Right kidney (tissue), 1 donor: ENCODE measurements at regions not wholly inside any gene's neighbourhood (a gene's known extent, or its start where the extent isn't known, plus 50 kb on each side); places are given as distances from the start of the nearest gene placed in this dataset.
"Not testable (repeated sequence)": the region's sequence is repeated elsewhere in the genome, so short reads cannot be mapped to it uniquely, and the experiment has no call there.

Experiments used
- DNase-seq: peaks from one replicate; pipeline ENCODE4 v3.0.0-alpha.2; 2016

- no peak for DNase-seq
Observed at GRCh38 chr4:72938516-72938915, 131.0 kb downstream of the COX18 start.

- no peak for DNase-seq
Observed at GRCh38 chr4:72935462-72935861, 134.1 kb downstream of the COX18 start.

DNA sequence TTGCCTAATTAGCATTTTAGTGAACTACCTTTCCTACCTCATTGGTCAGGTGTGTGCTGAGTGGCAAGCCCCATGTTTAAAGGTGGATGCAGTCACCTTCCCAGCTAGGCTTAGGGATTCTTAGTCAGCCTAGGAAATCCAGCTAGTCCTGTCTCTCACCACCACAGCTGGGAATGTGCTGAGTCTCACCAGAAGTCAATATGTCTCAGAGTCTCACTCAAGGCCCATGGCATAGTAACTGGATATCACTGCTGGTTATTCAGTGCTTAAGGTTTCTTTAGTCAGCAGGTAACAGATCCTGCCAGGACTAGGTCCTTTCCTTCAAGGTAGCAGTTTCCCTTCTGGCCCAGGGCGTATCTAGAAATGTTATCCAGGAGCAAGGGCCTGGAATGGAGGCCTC is 136.5 kb downstream of the COX18 start:
- no peak for DNase-seq

- no peak for DNase-seq
Observed at GRCh38 chr4:72931346-72931745, 138.2 kb downstream of the COX18 start.

- DNase-seq, result not testable (repeated sequence)
Observed at GRCh38 chr4:72929596-72930274, 139.8 kb downstream of the COX18 start.

- no peak for DNase-seq
Observed at GRCh38 chr4:72924814-72925213, 144.7 kb downstream of the COX18 start.

GRCh38 chr4:72919937-72920336 is 149.6 kb downstream of the COX18 start:
- DNase-seq, result no peak

DNA sequence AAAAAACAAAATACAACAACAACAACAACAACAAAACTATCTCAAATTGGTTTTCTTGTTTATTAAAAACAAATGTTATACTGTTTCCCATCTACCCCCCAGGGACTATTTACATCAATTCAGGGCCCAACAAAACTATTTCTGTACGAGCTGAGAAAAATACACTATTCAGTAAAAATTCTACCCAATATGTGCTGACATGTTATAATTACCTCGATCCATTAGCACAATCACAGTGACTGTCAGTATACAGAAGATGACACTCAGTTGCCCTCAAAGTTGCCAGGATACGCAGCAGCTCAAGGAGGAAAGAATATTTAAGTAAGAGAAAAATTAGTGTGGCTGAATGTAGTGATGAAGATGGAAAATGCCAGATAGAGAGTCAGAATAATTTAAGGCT is 150.1 kb downstream of the COX18 start:
- DNase-seq, result no peak

DNA sequence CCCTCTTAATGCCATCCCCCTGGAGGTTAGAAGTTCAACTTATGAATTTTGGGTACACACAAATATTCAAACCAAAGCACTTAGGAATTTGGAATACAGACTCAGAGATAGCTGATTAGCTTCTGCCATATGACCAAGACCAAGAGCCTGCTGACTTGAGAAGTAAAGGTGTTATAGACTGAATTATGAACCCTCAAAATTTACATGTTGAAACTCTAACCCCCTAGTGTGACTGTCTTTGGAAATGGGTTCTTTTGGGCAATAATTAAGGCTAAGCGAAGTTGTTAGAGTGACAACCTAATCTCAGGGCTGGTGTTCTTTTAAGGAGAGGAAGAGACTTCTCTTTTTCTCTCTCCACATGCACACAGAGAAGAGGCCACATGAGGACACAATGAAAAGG is 151.2 kb downstream of the COX18 start:
- no peak for DNase-seq

DNA sequence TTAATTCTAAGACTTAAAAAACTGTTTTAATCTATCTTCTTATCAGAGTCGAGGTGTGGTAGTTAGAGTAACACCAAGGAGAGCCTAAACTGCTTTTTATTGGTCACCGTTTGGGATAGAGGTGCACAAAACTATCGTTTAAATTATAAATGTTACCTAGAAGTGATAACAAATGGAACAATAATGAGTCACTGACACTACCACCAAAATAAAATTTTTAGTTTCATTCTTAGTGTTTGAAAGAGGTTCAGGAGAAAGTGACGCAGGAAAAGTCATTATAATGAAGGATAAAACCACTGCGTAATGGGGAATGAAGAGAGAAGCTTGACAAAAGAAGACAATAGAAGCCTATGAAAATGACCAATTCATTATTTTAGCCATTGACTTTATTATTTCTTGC is 158.2 kb downstream of the COX18 start:
- DNase-seq, result no peak

DNA sequence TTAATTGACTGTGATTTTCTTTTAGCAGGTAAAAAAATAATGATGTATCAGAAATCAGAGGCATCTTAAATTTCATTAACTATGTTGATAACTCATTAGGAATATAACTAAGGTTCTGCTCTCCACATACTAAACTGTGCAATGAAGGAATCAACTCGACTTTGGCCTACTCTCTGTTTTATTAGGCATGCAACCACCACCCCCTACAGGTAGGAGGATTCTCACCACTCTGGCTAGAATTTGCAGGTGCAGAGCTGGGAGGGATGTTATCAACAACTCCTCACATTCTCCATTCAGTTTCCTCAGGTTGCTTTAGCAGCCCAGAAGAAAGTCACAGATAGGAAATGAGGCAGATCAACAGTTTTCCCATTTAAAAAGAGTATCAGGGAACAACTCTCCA is 160.1 kb downstream of the COX18 start:
- DNase-seq, result no peak

GRCh38 chr4:72902354-72902753 is 167.2 kb downstream of the COX18 start:
- no peak for DNase-seq

DNA sequence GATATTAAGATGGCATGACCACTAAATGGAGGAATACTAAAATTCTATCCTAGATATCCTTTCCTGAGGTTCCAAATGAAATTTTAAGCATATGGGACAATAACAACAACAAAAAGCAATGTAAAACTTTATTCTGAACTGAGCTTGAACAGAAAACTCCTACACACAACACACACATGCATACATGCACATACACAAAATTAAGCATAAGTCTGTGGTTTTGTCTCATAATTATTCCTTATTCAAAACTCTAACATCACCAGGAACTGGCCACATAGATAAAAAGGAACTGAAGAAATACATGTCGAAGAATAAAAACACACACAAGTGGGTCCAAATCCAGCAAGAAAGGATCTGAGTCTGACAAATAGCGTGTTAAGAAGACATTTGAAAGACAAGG is 168.0 kb downstream of the COX18 start:
- DNase-seq, result no peak

- no peak for DNase-seq
Observed at GRCh38 chr4:72900952-72901351, 168.6 kb downstream of the COX18 start.

DNA sequence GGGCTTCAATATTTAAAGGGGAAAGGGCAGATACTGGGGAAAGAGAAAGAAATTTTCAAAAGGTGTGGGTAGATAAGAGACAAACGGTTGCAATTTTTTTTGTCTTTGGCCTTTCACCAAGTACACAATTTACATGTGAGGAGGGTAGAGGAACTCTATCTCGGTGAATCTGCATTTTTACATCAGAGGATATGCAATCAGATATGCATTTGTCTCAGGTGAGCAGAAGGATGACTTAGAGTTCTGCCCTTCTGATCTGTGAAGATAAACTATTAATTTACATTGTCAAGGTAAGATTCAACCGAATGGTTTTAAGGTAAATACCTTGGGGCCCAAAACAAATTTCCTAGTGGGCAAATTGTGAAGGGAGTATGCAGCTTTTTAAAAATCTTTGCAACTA is 169.9 kb downstream of the COX18 start:
- DNase-seq, result no peak

- no peak for DNase-seq
Observed at GRCh38 chr4:72899214-72899613, 170.3 kb downstream of the COX18 start.

DNA sequence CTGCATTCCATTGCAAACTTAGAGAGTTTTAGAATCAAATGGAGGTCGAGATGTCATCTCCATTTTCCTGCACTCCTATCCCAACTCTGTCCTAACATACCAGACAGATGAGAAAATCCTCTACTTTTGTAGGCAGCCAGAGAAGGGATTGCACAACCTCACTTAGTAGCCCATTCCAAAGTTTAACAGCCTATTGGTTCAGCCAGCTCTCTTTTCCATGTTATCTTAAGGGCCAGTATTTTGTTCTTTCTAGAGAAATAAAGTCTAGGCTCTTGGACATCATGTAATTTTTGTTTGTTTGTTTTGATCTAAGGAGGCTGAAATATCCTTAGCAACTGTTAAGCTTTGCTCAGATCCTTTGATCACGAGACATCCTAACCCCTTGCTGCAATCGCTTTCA is 173.0 kb downstream of the COX18 start:
- no peak for DNase-seq

DNA sequence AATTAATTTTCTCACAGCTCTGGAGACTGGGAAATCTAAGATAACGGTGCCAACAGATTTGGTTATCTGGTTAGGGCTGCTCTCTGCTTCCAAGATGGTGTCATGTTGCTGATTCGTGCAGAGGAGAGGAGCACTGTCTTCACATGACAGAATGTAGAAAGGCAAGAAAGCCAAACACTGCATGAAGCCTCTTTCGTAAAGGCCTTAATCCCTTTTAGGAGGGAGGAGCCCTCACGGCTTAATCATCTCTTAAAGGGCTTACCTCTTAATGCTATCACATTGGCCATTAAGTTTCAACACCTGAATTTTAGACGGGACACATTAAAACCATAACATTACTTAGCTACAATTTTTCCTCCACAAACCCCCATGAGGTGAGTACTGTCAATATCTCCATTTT is 174.1 kb downstream of the COX18 start:
- DNase-seq, result no peak

DNA sequence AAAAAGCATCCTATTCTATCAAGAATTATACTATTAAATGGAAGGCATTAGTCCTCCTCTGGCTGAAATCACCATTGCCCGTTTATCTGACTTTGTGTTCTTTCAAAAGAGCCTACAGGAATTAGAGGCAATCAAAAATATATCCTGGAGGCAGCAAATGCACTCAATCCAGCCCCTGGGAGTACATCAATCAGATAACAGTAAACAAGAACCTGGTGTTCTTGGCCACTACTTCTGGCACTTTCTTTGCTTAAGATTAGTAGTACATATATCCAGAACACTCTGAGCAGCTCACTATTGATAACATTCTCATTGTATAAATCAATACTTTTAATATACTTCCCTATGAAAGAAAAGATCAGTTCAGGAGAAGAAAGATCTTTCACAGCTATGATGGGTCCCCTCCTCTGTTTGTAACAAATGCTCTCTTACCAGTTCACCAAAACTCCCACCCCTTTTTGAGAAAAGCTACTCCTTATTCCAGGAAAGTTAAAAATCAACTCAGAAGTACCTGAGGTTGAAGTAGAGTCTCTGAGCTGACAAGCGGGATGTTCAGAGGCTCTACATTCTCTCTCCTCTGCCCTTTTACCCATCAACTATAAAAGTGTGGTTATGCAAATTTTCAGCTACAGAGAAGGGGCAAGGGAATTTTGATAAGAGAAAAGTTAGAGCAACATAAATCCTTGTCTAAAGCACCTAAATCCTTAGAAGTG is 176.0 kb downstream of the COX18 start:
- DNase-seq, result no peak

DNA sequence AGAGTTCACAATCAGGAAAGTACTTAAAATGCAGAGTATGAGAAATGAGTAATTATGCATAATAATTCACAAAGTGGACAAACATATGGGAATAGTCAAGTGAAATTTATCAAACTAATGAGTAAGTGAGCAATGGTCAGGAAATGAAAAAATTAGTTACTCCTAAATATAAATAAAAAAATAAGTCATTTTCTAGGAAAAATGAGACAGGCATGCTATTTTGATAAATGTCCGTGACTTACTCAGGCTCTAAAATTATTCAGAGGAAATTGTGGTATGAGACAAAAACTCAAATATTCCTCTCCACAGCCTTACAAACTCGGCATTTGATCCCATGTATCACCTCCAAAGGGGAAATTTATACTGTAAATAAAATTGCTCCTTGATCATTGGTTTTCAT is 181.2 kb downstream of the COX18 start:
- DNase-seq, result no peak

GRCh38 chr4:72887152-72887551 is 182.4 kb downstream of the COX18 start:
- no peak for DNase-seq

DNA sequence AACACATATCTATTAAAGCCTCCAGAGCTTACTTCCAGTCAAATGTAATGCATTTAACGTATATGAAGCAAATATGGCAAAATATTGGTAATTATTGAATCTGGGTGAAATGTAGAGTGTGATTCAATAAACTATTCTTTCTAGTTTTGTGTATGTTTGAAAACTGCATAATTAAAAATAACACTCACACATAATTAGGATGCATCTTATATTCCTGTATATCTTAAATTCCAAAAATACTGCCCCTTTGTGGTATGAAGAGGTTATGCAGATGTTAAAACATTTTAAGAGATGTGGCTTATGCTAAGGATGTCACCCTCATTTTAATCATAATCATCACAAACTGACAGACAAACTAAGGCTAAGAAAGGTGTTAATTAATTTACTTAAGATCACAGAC is 182.9 kb downstream of the COX18 start:
- DNase-seq, result no peak

GRCh38 chr4:72884225-72884624 is 185.3 kb downstream of the COX18 start:
- DNase-seq, result not testable (repeated sequence)

DNA sequence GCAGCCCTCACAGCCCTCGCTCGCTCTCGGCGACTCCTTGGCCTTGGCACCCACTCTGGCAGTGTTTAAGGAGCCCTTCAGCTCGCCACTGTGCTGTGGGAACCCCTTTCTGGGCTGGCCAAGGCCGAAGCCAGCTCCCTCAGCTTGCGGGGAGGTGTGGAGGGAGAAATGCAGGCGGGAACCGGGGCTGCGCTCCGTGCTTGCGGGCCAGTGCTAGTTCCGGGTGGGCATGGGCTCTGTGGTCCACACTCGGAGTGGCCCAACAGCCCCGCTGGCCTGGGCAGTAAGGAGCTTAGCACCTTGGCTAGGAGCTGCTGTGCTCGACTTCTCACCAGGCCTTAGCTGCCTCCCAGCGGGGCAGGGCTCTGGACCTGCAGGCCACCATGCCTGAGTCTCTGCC is 192.6 kb downstream of the COX18 start:
- no peak for DNase-seq
